OCI-LY7 (cell line): ENCODE measurements at regions not wholly inside any gene's neighbourhood (a gene's known extent, or its start where the extent isn't known, plus 50 kb on each side); places are given as distances from the start of the nearest gene placed in this dataset.

Experiments used
- BruUV-seq: library from RNA; stranded (reverse); fragments of 400-500 nt; replicated peaks from 2 replicates; lab custom pipeline; 2021; lab: Mats Ljungman, UMichigan
- CTCF ChIA-PET: fragments of 300-600 bp; sonication (Branson Sonifier 250); formaldehyde crosslinking; loops from one replicate; lab custom pipeline; 2022; ENCODE audit warnings: antibody characterized with exemption; ENCODE audit not compliant: unreplicated experiment; lab: Charles Lee
- POLR2A ChIA-PET: fragments of 300-600 bp; sonication (Branson Sonifier 250); formaldehyde crosslinking; loops from one replicate; lab custom pipeline; 2022; ENCODE audit warnings: antibody characterized with exemption; lab: Charles Lee
- DNase-seq: peaks from one replicate; pipeline ENCODE4 v3.0.0-alpha.2; 2015; ENCODE audit warnings: low spot score
- H2AFZ ChIP-seq: fragments of 200-600 bp; sonication (generic), shearing (Covaris generic); 2 replicates; pipeline ENCODE4 v1.6.1; 2014; ENCODE audit warnings: mild to moderate bottlenecking, antibody characterized with exemption, low read length, moderate library complexity
- H3K27ac ChIP-seq: fragments of 200-600 bp; sonication (generic); 2 replicates; pipeline ENCODE4 v1.5.1; 2014; ENCODE audit warnings: mixed run types, low read depth, mild to moderate bottlenecking, moderate library complexity, low read length, inconsistent platforms; ENCODE audit not compliant: poor library complexity, severe bottlenecking
- H3K36me3 ChIP-seq: fragments of 200-600 bp; sonication (generic); 2 replicates; pipeline ENCODE4 v1.6.1; 2014; ENCODE audit warnings: mild to moderate bottlenecking, antibody characterized with exemption, low read length, moderate library complexity, mixed read lengths; ENCODE audit not compliant: insufficient read depth
- H3K4me1 ChIP-seq: fragments of 200-600 bp; sonication (generic); 2 replicates; pipeline ENCODE4 v1.5.1; 2014; ENCODE audit warnings: mild to moderate bottlenecking, low read length; ENCODE audit not compliant: insufficient read depth, poor library complexity, severe bottlenecking
- H3K4me2 ChIP-seq: fragments of 200-600 bp; sonication (generic); 2 replicates; pipeline ENCODE4 v1.6.1; 2014; ENCODE audit warnings: mild to moderate bottlenecking, low read length
- H3K4me3 ChIP-seq: fragments of 200-600 bp; sonication (generic); 2 replicates; pipeline ENCODE4 v1.5.1; 2014; ENCODE audit warnings: mild to moderate bottlenecking, low read depth, low read length; ENCODE audit not compliant: poor library complexity, severe bottlenecking
- H3K79me2 ChIP-seq: fragments of 200-600 bp; sonication (generic); 2 replicates; pipeline ENCODE4 v1.6.1; 2016; ENCODE audit warnings: low read depth, mild to moderate bottlenecking, low read length, moderate library complexity, mixed read lengths; ENCODE audit not compliant: insufficient read depth
- H3K9me2 ChIP-seq: fragments of 200-600 bp; sonication (generic); 2 replicates; pipeline ENCODE4 v1.6.1; 2016; ENCODE audit warnings: mild to moderate bottlenecking, low read length, mixed read lengths; ENCODE audit not compliant: insufficient read depth
- H3K9me3 ChIP-seq: fragments of 200-600 bp; sonication (generic); 2 replicates; pipeline ENCODE4 v1.6.1; 2014; ENCODE audit warnings: mild to moderate bottlenecking, mixed run types, low read length, mixed read lengths
- H4K20me1 ChIP-seq: fragments of 200-600 bp; sonication (generic); 2 replicates; pipeline ENCODE4 v1.6.1; 2014; ENCODE audit warnings: mild to moderate bottlenecking, antibody characterized with exemption, low read length, moderate library complexity, mixed read lengths; ENCODE audit not compliant: insufficient read depth
- EZH2phosphoT487 ChIP-seq: fragments of 200-600 bp; sonication (generic); IDR thresholded peaks from 2 replicates; pipeline ENCODE4 v1.6.1; 2018; ENCODE audit warnings: low read depth, borderline replicate concordance, mild to moderate bottlenecking, mixed run types, antibody characterized with exemption, low read length, moderate library complexity, mixed read lengths
- intact Hi-C: fragments of 100-400 bp; cut with micrococcal nuclease; formaldehyde crosslinking; loops from one replicate; pipeline ENCODE4 v1.10.0; 2022; ENCODE audit not compliant: unreplicated experiment
- TF ChIP-seq, protein P1 (sequence below): fragments of 200-600 bp; sonication (generic); conservative IDR thresholded peaks from 2 replicates; pipeline ENCODE4 v1.5.1; 2014; ENCODE audit warnings: mild to moderate bottlenecking, antibody characterized with exemption, low read length, moderate library complexity, mixed read lengths

GRCh38 chr6:166106076-166106686, 61.5 kb downstream of the TBXT start:
- Histone ChIP-seq H3K27ac (no peak overlapping the region), H4K20me1 (no peaks in the 10 kb centered on the region), H3K4me1 (peaks cover 4% of the 10 kb centered on the region), H2AFZ (peak overlapping the region; percentile 49; the same call in 1 of the 2 replicates), H3K79me2 (no peaks in the 10 kb centered on the region), H3K9me3 (peaks cover 16% of the 10 kb centered on the region; the same call in 1 of the 2 replicates), H3K4me3 (no peak overlapping the region), H3K4me2 (peak overlapping the region; percentile 29; the same call in 1 of the 2 replicates), H3K36me3 (no peaks in the 10 kb centered on the region), H3K9me2 (no peaks in the 10 kb centered on the region)
- intact Hi-C loops = loop anchor here (1.0 to 2.0 kb wide), 3 partner anchors 169 to 377 kb away; no protein-coding TSS in a partner anchor
- BruUV-seq = no TSS peak
- DNase-seq = peak; percentile 76
- CTCF ChIA-PET = no interaction called here
- POLR2A ChIA-PET = interaction anchor here (0.6 to 0.7 kb wide), 2 partner anchors 92 to 146 kb away, joined by 3 read pairs; no protein-coding TSS in a partner anchor
- TF ChIP-seq, protein P1, sequence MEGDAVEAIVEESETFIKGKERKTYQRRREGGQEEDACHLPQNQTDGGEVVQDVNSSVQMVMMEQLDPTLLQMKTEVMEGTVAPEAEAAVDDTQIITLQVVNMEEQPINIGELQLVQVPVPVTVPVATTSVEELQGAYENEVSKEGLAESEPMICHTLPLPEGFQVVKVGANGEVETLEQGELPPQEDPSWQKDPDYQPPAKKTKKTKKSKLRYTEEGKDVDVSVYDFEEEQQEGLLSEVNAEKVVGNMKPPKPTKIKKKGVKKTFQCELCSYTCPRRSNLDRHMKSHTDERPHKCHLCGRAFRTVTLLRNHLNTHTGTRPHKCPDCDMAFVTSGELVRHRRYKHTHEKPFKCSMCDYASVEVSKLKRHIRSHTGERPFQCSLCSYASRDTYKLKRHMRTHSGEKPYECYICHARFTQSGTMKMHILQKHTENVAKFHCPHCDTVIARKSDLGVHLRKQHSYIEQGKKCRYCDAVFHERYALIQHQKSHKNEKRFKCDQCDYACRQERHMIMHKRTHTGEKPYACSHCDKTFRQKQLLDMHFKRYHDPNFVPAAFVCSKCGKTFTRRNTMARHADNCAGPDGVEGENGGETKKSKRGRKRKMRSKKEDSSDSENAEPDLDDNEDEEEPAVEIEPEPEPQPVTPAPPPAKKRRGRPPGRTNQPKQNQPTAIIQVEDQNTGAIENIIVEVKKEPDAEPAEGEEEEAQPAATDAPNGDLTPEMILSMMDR = peak; percentile 98
- no peak for TF ChIP-seq EZH2phosphoT487

DNA sequence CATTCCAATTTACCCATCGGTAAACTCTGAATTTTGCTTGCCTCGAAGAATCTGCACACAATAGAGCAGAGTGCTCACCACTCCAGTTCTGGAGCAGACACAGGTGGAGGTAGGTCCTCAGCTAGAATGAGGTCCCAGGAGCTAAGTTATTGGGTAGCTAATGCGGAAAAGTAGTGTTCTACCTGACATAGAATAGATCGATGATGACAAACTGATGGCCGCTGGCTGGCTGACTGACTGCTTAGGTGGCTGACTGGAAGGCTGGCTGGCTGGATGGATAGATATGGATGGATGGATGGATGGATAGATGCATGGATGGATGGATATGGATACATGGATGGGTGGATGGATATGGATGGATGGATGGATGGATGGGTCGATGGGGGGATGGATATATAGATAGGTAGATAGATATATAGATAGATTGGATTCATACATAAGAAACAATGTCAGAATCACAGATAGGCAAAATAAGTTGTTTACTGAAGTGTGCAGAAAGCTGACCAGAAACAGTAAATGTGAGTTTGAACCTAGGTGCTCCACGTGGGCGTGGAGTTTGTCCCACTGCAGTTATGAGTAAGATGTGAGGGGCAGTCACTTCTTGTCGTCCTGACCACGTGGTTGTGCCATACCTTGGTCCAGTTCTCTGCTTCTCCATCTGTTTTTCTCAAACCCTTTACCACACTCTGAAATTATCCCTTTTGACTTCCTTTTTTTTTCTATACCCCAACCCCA, 62.1 kb downstream of the TBXT start:
- no TSS peak for BruUV-seq
- CTCF ChIA-PET = no interaction called here
- no peaks in the 10 kb centered on the region for H3K36me3 ChIP-seq
- H4K20me1 ChIP-seq = no peaks in the 10 kb centered on the region
- peaks cover 19% of the 10 kb centered on the region; the same call in 1 of the 2 replicates for H3K9me3 ChIP-seq
- peak overlapping the region; percentile 29; the same call in 1 of the 2 replicates for H3K4me2 ChIP-seq
- H3K4me3 ChIP-seq = no peak overlapping the region
- intact Hi-C loops = loop anchor here (1.0 to 2.0 kb wide), 3 partner anchors 169 to 376 kb away; no protein-coding TSS in a partner anchor
- H3K4me1 ChIP-seq = peaks cover 4% of the 10 kb centered on the region
- H3K27ac ChIP-seq = no peak overlapping the region
- DNase-seq = no peak
- TF ChIP-seq, protein P1 = no peak
- no peak for TF ChIP-seq EZH2phosphoT487
- no peaks in the 10 kb centered on the region for H3K79me2 ChIP-seq
- POLR2A ChIA-PET = interaction anchor here (0.6 to 0.7 kb wide), 2 partner anchors 92 to 146 kb away, joined by 3 read pairs; no protein-coding TSS in a partner anchor
- H3K9me2 ChIP-seq = no peaks in the 10 kb centered on the region
- peak overlapping the region; percentile 49; the same call in 1 of the 2 replicates for H2AFZ ChIP-seq
